HFFc6 (cell line): ENCODE measurements at regions not wholly inside any gene's neighbourhood (a gene's known extent, or its start where the extent isn't known, plus 50 kb on each side); places are given as distances from the start of the nearest gene placed in this dataset.

ENCODE experiments used
- DNase-seq: peaks from one replicate; pipeline ENCODE4 v3.0.0-alpha.2; 2018
- H3K27ac Mint-ChIP-seq: 2 replicates; pipeline ENCODE4 v1.8.0; 2020; ENCODE audit warnings: mild to moderate bottlenecking, mixed read lengths
- H3K27me3 Mint-ChIP-seq: 2 replicates; pipeline ENCODE4 v1.8.0; 2021; ENCODE audit warnings: mild to moderate bottlenecking, moderate library complexity, mixed read lengths; ENCODE audit not compliant: insufficient read depth
- H3K36me3 Mint-ChIP-seq: 2 replicates; pipeline ENCODE4 v1.8.0; 2021; ENCODE audit warnings: low read depth, mixed read lengths
- H3K4me1 Mint-ChIP-seq: 2 replicates; pipeline ENCODE4 v1.8.0; 2020; ENCODE audit warnings: low read depth, mixed read lengths
- H3K4me3 Mint-ChIP-seq: 2 replicates; pipeline ENCODE4 v1.8.0; 2020; ENCODE audit warnings: mild to moderate bottlenecking, moderate library complexity, mixed read lengths
- H3K9me3 Mint-ChIP-seq: 2 replicates; pipeline ENCODE4 v1.8.0; 2020; ENCODE audit warnings: mild to moderate bottlenecking, mixed read lengths
- TF ChIP-seq, protein P1 (sequence below): fragments of 200-600 bp; sonication (generic); IDR thresholded peaks from 2 replicates; pipeline ENCODE4 v1.5.0; 2021; ENCODE audit warnings: antibody characterized with exemption, mild to moderate bottlenecking

DNA sequence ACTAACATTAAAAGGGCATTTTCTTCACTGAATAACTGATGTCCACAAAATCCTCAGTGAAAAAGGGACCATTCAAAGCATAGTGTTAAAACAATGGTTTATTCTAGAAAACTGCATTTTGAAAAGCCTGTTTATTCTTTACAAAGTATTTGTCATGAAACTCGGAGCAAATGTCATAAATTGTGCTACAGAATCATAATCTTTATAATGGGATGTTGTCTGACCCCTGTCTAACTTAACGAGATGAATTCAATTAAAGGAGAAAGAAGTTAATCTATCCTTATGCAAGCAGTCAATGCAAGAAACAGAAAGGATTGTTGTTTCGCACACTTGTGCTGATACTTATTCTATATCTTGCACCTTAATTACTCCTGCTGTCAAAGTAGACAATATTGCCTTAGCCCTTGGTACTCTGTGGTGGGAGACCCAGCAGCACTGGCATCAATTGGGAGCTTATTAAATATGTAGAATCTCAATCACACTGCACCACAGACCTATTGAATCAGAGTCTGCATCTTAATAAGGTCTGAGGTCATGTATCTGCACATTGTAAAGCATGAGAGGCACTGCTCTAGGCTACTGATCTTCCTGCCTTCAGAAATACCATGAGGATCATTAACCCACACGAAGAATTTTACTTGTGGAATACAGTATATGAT, 708.3 kb downstream of the HDGFL1 start:
- TF ChIP-seq, protein P1, sequence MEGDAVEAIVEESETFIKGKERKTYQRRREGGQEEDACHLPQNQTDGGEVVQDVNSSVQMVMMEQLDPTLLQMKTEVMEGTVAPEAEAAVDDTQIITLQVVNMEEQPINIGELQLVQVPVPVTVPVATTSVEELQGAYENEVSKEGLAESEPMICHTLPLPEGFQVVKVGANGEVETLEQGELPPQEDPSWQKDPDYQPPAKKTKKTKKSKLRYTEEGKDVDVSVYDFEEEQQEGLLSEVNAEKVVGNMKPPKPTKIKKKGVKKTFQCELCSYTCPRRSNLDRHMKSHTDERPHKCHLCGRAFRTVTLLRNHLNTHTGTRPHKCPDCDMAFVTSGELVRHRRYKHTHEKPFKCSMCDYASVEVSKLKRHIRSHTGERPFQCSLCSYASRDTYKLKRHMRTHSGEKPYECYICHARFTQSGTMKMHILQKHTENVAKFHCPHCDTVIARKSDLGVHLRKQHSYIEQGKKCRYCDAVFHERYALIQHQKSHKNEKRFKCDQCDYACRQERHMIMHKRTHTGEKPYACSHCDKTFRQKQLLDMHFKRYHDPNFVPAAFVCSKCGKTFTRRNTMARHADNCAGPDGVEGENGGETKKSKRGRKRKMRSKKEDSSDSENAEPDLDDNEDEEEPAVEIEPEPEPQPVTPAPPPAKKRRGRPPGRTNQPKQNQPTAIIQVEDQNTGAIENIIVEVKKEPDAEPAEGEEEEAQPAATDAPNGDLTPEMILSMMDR = no peak
- no peak overlapping the region for H3K27ac Mint-ChIP-seq
- no peaks in the 10 kb centered on the region for H3K27me3 Mint-ChIP-seq
- no peaks in the 10 kb centered on the region for H3K4me1 Mint-ChIP-seq
- H3K4me3 Mint-ChIP-seq = no peak overlapping the region
- DNase-seq = no peak
- peaks cover 52% of the 10 kb centered on the region for H3K9me3 Mint-ChIP-seq
- H3K36me3 Mint-ChIP-seq = no peaks in the 10 kb centered on the region

- no peak for DNase-seq
- Mint-ChIP-seq H3K4me3 (no peak overlapping the region), H3K27ac (no peak overlapping the region), H3K9me3 (peaks cover 47% of the 10 kb centered on the region), H3K27me3 (no peaks in the 10 kb centered on the region), H3K36me3 (no peaks in the 10 kb centered on the region), H3K4me1 (no peaks in the 10 kb centered on the region)
- TF ChIP-seq, protein P1 = no peak
Observed at GRCh38 chr6:23278180-23278532, 708.8 kb downstream of the HDGFL1 start.

DNA sequence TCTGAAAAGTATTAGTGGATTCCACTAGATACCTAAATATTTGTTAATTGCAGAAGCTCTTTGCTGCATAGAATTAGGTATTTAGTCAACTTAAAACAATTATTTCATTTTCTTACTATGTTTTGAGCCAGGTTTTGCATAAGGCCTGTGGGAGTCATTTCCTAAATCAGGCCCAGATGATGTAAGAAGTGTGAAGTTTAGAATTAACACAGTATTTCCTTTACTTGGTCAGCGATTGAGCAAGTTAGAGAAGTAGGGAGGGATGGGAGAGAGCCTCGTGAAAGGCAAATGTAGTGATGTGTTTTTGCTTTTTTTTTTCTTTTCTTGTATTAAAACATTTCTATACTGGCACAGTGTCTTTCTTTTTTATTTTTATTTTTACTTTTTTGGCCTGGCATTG, 711.1 kb downstream of the HDGFL1 start:
- no peaks in the 10 kb centered on the region for H3K27me3 Mint-ChIP-seq
- TF ChIP-seq, protein P1 = no peak
- H3K4me3 Mint-ChIP-seq = no peak overlapping the region
- no peak overlapping the region for H3K27ac Mint-ChIP-seq
- H3K9me3 Mint-ChIP-seq = peaks cover 51% of the 10 kb centered on the region
- H3K4me1 Mint-ChIP-seq = no peaks in the 10 kb centered on the region
- no peak for DNase-seq
- no peaks in the 10 kb centered on the region for H3K36me3 Mint-ChIP-seq

DNA sequence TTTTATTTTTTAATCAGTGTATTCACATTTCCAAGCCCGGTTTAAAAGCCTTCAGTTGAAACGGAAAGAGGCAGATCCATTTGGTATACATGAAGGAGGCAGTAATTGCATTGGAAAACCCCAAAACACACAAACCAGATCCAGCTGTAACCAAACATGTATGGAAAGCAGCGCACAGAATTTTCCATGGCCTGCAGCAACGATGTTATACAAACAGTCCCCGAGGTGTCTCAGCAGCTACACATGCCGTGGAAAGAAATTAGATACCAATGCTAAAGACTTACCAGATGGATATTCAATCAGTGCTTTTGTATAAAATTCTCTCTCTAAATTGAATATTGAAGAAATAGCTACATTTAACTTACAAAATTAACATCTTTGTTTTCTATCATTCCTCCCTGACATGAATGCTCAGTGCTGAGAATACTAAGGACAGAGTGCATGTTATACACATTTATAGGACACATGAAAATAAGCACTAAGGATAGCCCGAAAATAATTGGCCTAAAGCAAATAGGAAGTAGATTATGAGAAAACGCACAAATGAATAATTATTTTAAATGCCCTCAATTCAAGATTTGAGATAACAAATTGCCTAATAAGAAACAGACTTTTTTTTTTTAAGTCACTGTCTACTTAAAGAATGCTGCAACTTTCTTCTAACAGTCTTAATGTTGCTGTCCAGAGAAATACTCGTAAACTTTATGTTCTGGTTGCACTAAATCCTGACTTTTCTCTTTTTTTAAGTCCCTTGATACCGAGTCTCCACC, 713.1 kb downstream of the HDGFL1 start:
- Mint-ChIP-seq H3K9me3 (peaks cover 42% of the 10 kb centered on the region), H3K27me3 (no peaks in the 10 kb centered on the region), H3K4me1 (no peaks in the 10 kb centered on the region), H3K27ac (no peak overlapping the region), H3K4me3 (no peak overlapping the region), H3K36me3 (no peaks in the 10 kb centered on the region)
- no peak for DNase-seq
- TF ChIP-seq, protein P1 = no peak

DNA sequence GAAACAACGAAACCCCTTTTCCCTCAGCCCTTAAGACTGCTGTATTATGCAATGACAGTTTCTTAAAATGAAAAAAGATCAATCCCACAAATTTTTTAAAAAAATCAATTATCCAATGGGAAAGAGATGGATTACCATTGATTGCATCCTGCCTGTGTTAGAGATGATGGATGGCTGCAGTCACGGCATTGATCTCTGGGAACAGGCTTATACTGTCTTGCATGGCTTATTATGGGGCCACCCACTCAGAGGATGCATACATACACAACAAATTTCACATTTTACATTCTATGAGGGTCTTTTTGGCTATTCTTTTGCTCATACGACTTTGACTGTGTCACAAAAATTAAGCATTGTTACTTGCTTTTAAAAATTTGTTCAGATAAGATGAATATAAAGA, 724.3 kb downstream of the HDGFL1 start:
- no peak overlapping the region for H3K4me3 Mint-ChIP-seq
- peaks cover 31% of the 10 kb centered on the region for H3K9me3 Mint-ChIP-seq
- peaks cover 4% of the 10 kb centered on the region; the same call in 1 of the 2 replicates for H3K36me3 Mint-ChIP-seq
- TF ChIP-seq, protein P1 = no peak
- no peaks in the 10 kb centered on the region for H3K27me3 Mint-ChIP-seq
- no peak for DNase-seq
- no peaks in the 10 kb centered on the region for H3K4me1 Mint-ChIP-seq
- H3K27ac Mint-ChIP-seq = no peak overlapping the region
